GM12891 (cell line): ENCODE measurements at regions not wholly inside any gene's neighbourhood (a gene's known extent, or its start where the extent isn't known, plus 50 kb on each side); places are given as distances from the start of the nearest gene placed in this dataset.

Experiments used
- DNase-seq: peaks from one replicate; pipeline ENCODE4 v3.0.0; 2011; ENCODE audit warnings: low spot score; ENCODE audit not compliant: insufficient read length
- FAIRE-seq: peaks from 2 replicates; lab custom pipeline; 2011; peaks lifted over from hg19 to GRCh38; lab: Jason Lieb, UNC
- PAX5 ChIP-seq: IDR thresholded peaks from 2 replicates; pipeline ENCODE4 v1.6.1; 2011; ENCODE audit warnings: low read length, moderate library complexity, mild to moderate bottlenecking; ENCODE audit not compliant: insufficient read depth, severe bottlenecking
- POLR2A ChIP-seq: IDR thresholded peaks from 2 replicates; pipeline ENCODE4 v1.6.1; 2011; ENCODE audit warnings: low read depth, low read length, control low read depth
- POLR2AphosphoS5 ChIP-seq: IDR thresholded peaks from 2 replicates; pipeline ENCODE4 v1.6.1; 2011; ENCODE audit warnings: low read depth, low read length, control low read depth
- POU2F2 ChIP-seq: IDR thresholded peaks from 2 replicates; pipeline ENCODE4 v1.6.1; 2011; ENCODE audit warnings: low read depth, mild to moderate bottlenecking, control low read depth, low read length, moderate library complexity
- SPI1 ChIP-seq: IDR thresholded peaks from 2 replicates; pipeline ENCODE4 v1.6.1; 2011; ENCODE audit warnings: low read depth, low read length, control low read depth
- TAF1 ChIP-seq: IDR thresholded peaks from 2 replicates; pipeline ENCODE4 v1.6.1; 2011; ENCODE audit warnings: low read depth, low read length, control low read depth

- FAIRE-seq = no peak
- no peak for DNase-seq
- no peak for TF ChIP-seq TAF1
- no peak for TF ChIP-seq POLR2AphosphoS5
- no peak for TF ChIP-seq SPI1
- TF ChIP-seq POLR2A = no peak
- no peak for TF ChIP-seq PAX5
- TF ChIP-seq POU2F2 = no peak
Observed at GRCh38 chr4:18531731-18532130, 510.2 kb upstream of the LCORL start.

DNA sequence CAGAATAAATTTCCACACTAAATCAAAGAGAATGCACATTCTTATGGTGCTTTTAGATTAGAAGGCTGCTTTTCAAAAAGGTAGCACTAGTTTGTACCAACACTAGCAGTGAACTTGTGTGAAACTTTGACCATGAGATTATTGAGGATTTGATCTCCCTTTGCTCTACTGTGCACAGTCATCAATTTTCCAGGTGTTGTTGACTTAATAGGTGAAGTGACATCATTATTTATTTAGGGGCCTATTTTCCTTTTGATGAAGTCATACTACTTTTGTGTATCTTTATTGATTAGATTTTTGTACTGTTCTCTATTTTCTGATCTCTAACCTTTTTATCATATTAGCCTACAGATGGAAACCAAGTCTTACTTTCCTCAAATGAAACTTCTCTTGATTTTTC, 507.9 kb upstream of the LCORL start:
- FAIRE-seq = no peak
- DNase-seq = no peak
- TF ChIP-seq SPI1 (no peak), POLR2A (no peak), TAF1 (no peak), PAX5 (no peak), POLR2AphosphoS5 (no peak), POU2F2 (no peak)

DNA sequence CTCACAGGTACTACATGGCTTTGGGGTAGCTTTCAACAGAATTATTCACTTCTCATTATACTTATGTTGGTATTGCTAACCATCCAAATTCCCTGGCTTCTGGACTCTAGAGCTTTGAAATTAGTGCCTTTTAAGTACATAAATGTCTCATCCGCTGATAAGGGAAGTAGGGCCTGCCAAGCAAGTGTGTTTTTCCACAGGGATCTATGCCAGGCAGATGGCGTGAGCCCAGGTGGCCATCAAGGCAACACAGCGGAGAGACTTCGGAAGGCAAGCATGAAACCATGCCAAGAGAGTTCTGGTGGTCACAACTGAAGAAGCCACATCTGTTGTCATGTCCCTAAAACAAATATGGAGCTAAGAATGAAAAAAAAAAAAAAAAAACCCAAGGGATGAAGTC, 503.1 kb upstream of the LCORL start:
- TF ChIP-seq PAX5 = no peak
- TF ChIP-seq SPI1 = no peak
- TF ChIP-seq TAF1 = no peak
- DNase-seq (no peak), FAIRE-seq (no peak)

DNA sequence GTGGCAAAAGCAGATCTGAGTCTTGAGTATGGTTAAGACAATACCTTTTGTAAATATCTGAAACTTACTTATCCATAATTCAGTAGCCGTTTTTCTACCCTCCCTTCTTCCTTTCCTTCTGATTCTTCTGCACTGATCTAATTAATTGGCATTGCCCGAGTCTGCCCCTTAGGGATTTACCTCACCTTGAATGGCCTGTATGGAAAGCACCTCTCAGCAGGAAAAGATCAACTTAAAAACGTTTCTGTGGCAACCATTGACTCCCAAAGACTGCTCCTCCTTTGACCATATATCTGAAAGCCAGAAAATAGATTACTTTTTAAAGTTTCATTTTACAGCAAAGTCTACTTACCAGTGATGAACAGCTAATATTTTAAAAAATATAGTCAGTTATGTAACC, 496.5 kb upstream of the LCORL start:
- no peak for FAIRE-seq

DNA sequence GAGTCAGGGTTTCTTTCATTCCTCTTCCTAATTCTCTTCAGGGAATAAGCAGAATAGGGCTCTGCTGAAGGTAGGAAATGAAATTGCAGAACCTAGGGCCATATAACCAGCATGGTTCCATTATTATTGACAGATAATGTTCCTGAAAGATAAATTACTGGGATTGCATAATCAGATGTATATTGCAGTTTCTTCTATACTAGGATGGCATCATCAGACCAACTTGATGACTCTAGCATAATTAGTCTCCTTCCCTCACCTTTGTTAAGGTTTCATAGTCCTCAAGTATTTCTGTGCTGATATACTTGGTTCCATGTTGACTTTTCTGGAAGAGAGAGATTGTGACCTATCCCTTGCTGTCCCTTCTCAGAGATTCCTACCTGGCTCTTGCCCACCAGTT, 492.3 kb upstream of the LCORL start:
- DNase-seq (no peak), FAIRE-seq (no peak)
- no peak for TF ChIP-seq PAX5
- no peak for TF ChIP-seq TAF1
- TF ChIP-seq POU2F2 = no peak
- no peak for TF ChIP-seq POLR2A

More for the DNA sequence above, 496.5 kb upstream of the LCORL start:
- no peak for DNase-seq
- TF ChIP-seq POU2F2 (no peak), TAF1 (no peak), SPI1 (no peak), POLR2A (no peak), POLR2AphosphoS5 (no peak), PAX5 (no peak)

DNA sequence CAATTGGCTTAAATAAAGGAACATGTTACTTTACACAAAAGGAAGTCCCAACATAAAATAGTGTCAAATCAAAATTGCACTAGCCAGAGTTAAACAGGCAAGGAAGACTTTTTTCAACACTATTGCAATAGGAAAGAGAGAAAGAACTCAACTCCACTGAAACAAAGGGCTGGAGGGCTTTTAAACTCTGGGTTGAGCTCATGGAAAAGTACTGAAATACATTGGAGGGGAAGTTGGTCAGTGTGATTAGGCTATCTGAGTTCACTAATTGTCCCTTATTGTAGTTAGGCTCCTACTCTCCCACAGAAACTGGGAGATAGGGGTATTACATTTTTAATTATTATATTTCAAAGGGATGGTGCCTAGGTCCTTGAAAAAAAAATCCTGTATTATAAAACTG, 491.2 kb upstream of the LCORL start:
- TF ChIP-seq POU2F2 (no peak), POLR2A (no peak), POLR2AphosphoS5 (no peak), SPI1 (no peak), PAX5 (no peak), TAF1 (no peak)
- FAIRE-seq = no peak
- no peak for DNase-seq

DNA sequence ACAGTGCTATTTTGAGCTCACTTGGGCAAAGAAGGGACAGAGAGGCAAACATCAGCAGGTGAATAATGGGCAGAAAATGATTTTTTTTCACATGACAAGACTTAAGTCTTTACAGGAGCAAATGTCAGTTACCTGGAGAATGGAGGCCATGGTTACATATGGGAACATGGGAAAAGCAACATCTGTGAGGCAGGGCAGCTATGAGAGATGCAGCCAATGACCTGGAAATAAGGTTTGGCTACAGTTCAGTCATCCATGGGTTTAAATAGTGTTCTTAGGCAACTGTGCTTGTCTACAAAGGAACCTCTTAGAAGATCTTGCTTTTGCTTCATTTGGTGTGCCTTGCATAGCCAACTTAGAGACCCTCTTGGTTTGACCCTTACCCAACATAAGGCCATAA, 490.2 kb upstream of the LCORL start:
- no peak for TF ChIP-seq POU2F2
- TF ChIP-seq PAX5 = no peak
- no peak for TF ChIP-seq TAF1
- no peak for TF ChIP-seq POLR2AphosphoS5
- TF ChIP-seq SPI1 = no peak
- TF ChIP-seq POLR2A = no peak
- FAIRE-seq (no peak), DNase-seq (no peak)

DNA sequence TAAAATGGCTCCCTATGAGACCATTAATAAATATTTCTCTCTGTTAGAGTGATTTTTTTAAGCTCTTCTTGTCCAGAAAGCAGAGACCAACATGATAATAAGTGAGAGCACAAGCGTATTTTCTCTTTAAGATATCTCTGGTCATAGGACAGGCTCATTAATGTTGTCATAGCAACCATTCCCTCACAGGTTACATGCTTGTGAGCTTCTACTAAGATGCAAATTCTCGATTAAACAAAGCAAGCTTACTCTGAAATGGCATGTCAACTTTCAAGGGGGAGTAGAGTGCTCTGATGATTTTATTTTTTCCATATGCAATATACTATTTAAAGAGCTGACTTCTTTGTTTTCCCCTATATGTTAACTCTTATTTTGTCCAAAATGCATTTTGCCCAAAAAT, 487.2 kb upstream of the LCORL start:
- TF ChIP-seq PAX5 (no peak), TAF1 (no peak), SPI1 (no peak), POLR2AphosphoS5 (no peak)
- DNase-seq = no peak
- no peak for FAIRE-seq

DNA sequence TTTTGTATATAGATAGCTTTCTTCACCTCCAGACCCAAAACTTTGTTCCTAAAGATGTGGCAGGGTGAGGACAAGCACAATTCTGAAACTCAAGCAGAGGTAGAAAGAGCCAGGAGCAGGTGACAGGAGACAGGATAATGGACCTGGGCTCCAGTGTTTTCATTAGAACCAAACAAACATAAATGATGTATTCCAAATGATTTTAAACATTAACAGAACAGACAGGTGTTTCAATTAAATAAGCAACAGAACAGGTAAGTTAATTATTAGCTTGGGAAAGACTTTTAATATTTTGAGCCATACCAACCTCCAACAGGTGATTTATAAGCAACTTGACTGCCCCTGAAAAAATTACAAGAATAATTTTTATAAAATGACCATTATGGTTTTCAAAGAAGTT, 459.4 kb upstream of the LCORL start:
- no peak for FAIRE-seq
- no peak for DNase-seq
- TF ChIP-seq SPI1 (no peak), POU2F2 (no peak), POLR2A (no peak), TAF1 (no peak), PAX5 (no peak), POLR2AphosphoS5 (no peak)

DNA sequence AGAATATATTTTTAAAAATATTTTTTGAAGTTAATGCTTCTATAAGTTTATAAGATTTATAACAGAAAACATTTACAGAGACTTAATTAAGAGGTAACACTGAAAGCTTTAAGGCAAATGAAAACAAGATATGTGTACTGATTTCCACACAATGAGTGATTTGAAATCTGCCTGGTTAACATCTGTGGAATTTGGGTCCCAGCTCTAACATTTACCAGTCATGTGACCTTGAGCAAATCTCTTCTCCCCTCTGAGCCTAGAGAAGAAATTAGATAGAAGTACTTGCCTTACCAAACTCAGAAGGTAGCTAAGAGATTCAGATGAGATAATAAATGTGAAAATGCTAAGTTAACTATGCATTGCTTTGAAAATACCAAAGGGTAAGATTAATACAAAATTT, 458.8 kb upstream of the LCORL start:
- no peak for FAIRE-seq
- TF ChIP-seq PAX5 (no peak), SPI1 (no peak), POLR2A (no peak), POLR2AphosphoS5 (no peak), TAF1 (no peak), POU2F2 (no peak)
- DNase-seq = no peak

GRCh38 chr4:18479825-18480224, 458.3 kb upstream of the LCORL start:
- FAIRE-seq = no peak
- TF ChIP-seq TAF1 (no peak), POLR2AphosphoS5 (no peak), PAX5 (no peak), POLR2A (no peak), POU2F2 (no peak), SPI1 (no peak)

More at GRCh38 chr4:18479825-18480224, 458.3 kb upstream of the LCORL start:
- DNase-seq = no peak
